HepG2 (cell line): ENCODE measurements at regions not wholly inside any gene's neighbourhood (a gene's known extent, or its start where the extent isn't known, plus 50 kb on each side); places are given as distances from the start of the nearest gene placed in this dataset.
A peak's percentile ranks its signal among the peaks of the same experiment; 100 is the strongest.

ENCODE experiments used
- ATAC-seq: fragments of 200-7000 bp; cut with Tn5 transposase; 3 replicates; pipeline ENCODE4 v1.9.1; 2020; ENCODE audit warnings: mild to moderate bottlenecking, moderate library complexity
- BruUV-seq: library from RNA; stranded (reverse); fragments of 400-500 nt; replicated peaks from 2 replicates; lab custom pipeline; 2021; lab: Mats Ljungman, UMichigan
- CTCF ChIA-PET: fragments of 300-600 bp; formaldehyde crosslinking; extraction: SDS; loops from one replicate; lab custom pipeline; 2021; ENCODE audit warnings: low total read pairs, inconsistent platforms, low intra/inter-chr PET ratio; lab: Yijun Ruan, JAX
- POLR2A ChIA-PET: fragments of 350-600 bp; sonication (Branson Sonifier 250); formaldehyde crosslinking; loops from one replicate; lab custom pipeline; 2020; ENCODE audit warnings: antibody characterized with exemption, inconsistent platforms; lab: Yijun Ruan, JAX
- DNase-seq: peaks from one replicate; pipeline ENCODE4 v3.0.0-alpha.2; 2015; ENCODE audit warnings: low spot score
- FAIRE-seq: peaks from 3 replicates; lab custom pipeline; 2011; peaks lifted over from hg19 to GRCh38; lab: Jason Lieb, UNC
- H2AFZ ChIP-seq: one replicate; pipeline ENCODE4 v1.6.1; 2011; ENCODE audit warnings: low read length, inconsistent platforms
- H3K27ac ChIP-seq: fragments of 300-600 bp; 3 replicates; pipeline ENCODE4 v1.8.0; 2011; ENCODE audit warnings: mixed run types, mild to moderate bottlenecking, mixed read lengths, low read length, inconsistent platforms; ENCODE audit not compliant: insufficient read depth; ENCODE audit errors: extremely low read length
- H3K27me3 ChIP-seq, 2 experiments: fragments of 200-600 bp in 1 of 2; 2 replicates in 1 of 2; 3 replicates in 1 of 2; pipeline versions ENCODE4 v1.6.0 to v1.8.0; 2011; ENCODE audit warnings: low read length in 2 of 2, mild to moderate bottlenecking in 2 of 2, moderate library complexity in 2 of 2, inconsistent platforms in 1 of 2; ENCODE audit not compliant: insufficient read depth in 2 of 2, control insufficient read depth in 1 of 2
- H3K36me3 ChIP-seq, 2 experiments: fragments of 200-600 bp in 1 of 2; replicated peaks in 1 of 2; 2 replicates in 1 of 2; 3 replicates in 1 of 2; pipeline versions ENCODE4 v1.5.1 to v1.8.0; 2011; ENCODE audit warnings: low read length in 2 of 2, inconsistent platforms in 1 of 2; ENCODE audit not compliant: insufficient read depth in 2 of 2, control insufficient read depth in 1 of 2
- H3K4me1 ChIP-seq: 2 replicates; pipeline ENCODE4 v1.5.1; 2012; ENCODE audit warnings: low read length, inconsistent platforms; ENCODE audit not compliant: insufficient read depth
- H3K4me2 ChIP-seq: 2 replicates; pipeline ENCODE4 v1.6.0; 2011; ENCODE audit warnings: low read depth, low read length, inconsistent platforms
- H3K4me3 ChIP-seq, 3 experiments: fragments of 200-600 bp in 1 of 3; sonication (generic), shearing (Covaris generic) in 1 of 3; replicated peaks in 1 of 3; 2 replicates each; pipeline ENCODE4 v1.5.1; 2011 to 2016; ENCODE audit warnings: low read length in 3 of 3, inconsistent platforms in 2 of 3, low read depth in 2 of 3, mild to moderate bottlenecking in 2 of 3, control low read depth in 1 of 3, mixed read lengths in 1 of 3; ENCODE audit not compliant: insufficient read depth in 1 of 3
- H3K79me2 ChIP-seq: one replicate; pipeline ENCODE4 v1.6.1; 2011; ENCODE audit warnings: low read length, inconsistent platforms; ENCODE audit not compliant: insufficient read depth
- H3K9ac ChIP-seq: 2 replicates; pipeline ENCODE4 v1.6.0; 2011; ENCODE audit warnings: mild to moderate bottlenecking, low read depth, low read length, inconsistent platforms; ENCODE audit not compliant: insufficient read depth
- H3K9me3 ChIP-seq: 2 replicates; pipeline ENCODE4 v1.5.1; 2012; ENCODE audit warnings: mild to moderate bottlenecking, low read length
- H4K20me1 ChIP-seq: 2 replicates; pipeline ENCODE4 v1.6.0; 2011; ENCODE audit warnings: inconsistent platforms, mild to moderate bottlenecking, low read length, moderate library complexity; ENCODE audit not compliant: insufficient read depth
- ASH2L ChIP-seq: fragments of 300-600, 200-600 bp; sonication (generic); IDR thresholded peaks from 2 replicates; pipeline ENCODE4 v1.7.0; 2017; ENCODE audit warnings: low read depth, mild to moderate bottlenecking, moderate library complexity, mixed read lengths, low read length; ENCODE audit not compliant: insufficient read length
- CREB1 ChIP-seq, 2 experiments: fragments of 450-650 bp in 1 of 2; IDR thresholded peaks; 2 replicates each; pipeline ENCODE4 v1.6.1; 2016 to 2017; ENCODE audit warnings: control low read depth in 1 of 2, mild to moderate bottlenecking in 1 of 2, missing compliant biosample characterization in 1 of 2, missing genetic modification characterization in 1 of 2
- CSRNP2 ChIP-seq: sonication (generic); formaldehyde crosslinking; conservative IDR thresholded peaks from 2 replicates; pipeline ENCODE4 v1.8.0; 2022; ENCODE audit warnings: low read depth, missing genetic modification reagents
- FLYWCH1 ChIP-seq: sonication (generic); formaldehyde crosslinking; IDR thresholded peaks from 2 replicates; pipeline ENCODE4 v1.8.1; 2023; ENCODE audit warnings: mild to moderate bottlenecking, missing genetic modification reagents
- HMG20B ChIP-seq: conservative IDR thresholded peaks from 2 replicates; pipeline ENCODE4 v1.6.1; 2016; ENCODE audit warnings: missing genetic modification reagents, missing compliant biosample characterization
- MXD4 ChIP-seq: IDR thresholded peaks from 2 replicates; pipeline ENCODE4 v1.6.1; 2016; ENCODE audit warnings: mild to moderate bottlenecking, missing biosample characterization, missing genetic modification reagents
- NAIF1 ChIP-seq: sonication (generic); formaldehyde crosslinking; IDR thresholded peaks from 2 replicates; pipeline ENCODE4 v1.5.0; 2020; ENCODE audit warnings: mild to moderate bottlenecking, missing genetic modification reagents, borderline replicate concordance
- NFATC3 ChIP-seq: sonication (generic); formaldehyde crosslinking; IDR thresholded peaks from 2 replicates; pipeline ENCODE4 v1.5.1; 2020; ENCODE audit warnings: mild to moderate bottlenecking, missing genetic modification reagents
- NFE2 ChIP-seq: sonication (generic); formaldehyde crosslinking; IDR thresholded peaks from 2 replicates; pipeline ENCODE4 v1.4.0; 2020; ENCODE audit warnings: missing genetic modification reagents
- PHF8 ChIP-seq: sonication (generic); formaldehyde crosslinking; IDR thresholded peaks from 2 replicates; pipeline ENCODE4 v1.5.0; 2020; ENCODE audit warnings: missing genetic modification reagents
- RNF219 ChIP-seq: sonication (generic); formaldehyde crosslinking; IDR thresholded peaks from 2 replicates; pipeline ENCODE4 v1.5.0; 2020; ENCODE audit warnings: mild to moderate bottlenecking, missing genetic modification reagents
- ZBTB21 ChIP-seq: sonication (generic); formaldehyde crosslinking; IDR thresholded peaks from 2 replicates; pipeline ENCODE4 v1.4.0; 2020; ENCODE audit warnings: missing genetic modification reagents
- ZNF619 ChIP-seq: sonication (generic); formaldehyde crosslinking; IDR thresholded peaks from 2 replicates; pipeline ENCODE4 v1.4.0; 2020; ENCODE audit warnings: mild to moderate bottlenecking, missing genetic modification reagents
- ZNF772 ChIP-seq: sonication (generic); formaldehyde crosslinking; IDR thresholded peaks from 2 replicates; pipeline ENCODE4 v1.5.0; 2020; ENCODE audit warnings: mild to moderate bottlenecking, missing genetic modification reagents
- ZXDC ChIP-seq: sonication (generic); formaldehyde crosslinking; IDR thresholded peaks from 2 replicates; pipeline ENCODE4 v1.5.0; 2020; ENCODE audit warnings: mild to moderate bottlenecking, missing genetic modification reagents
- WGBS: methylation state at CpG from one replicate; pipeline ENCODE4 v1.1.6; 2017; ENCODE audit warnings: low lambda C conversion rate; 5-methylcytosine and 5-hydroxymethylcytosine counted together
- in situ Hi-C: cut with HindIII; loops from 2 replicates; pipeline ENCODE4 v1.10.0; 2017; ENCODE audit warnings: low pct_unique_long_range_greater_than_20kb; ENCODE audit not compliant: extremely low pct_ligation_motif_present
- intact Hi-C: fragments of 100-400 bp; cut with micrococcal nuclease; formaldehyde crosslinking; loops from one replicate; pipeline ENCODE4 v1.10.0; 2022; ENCODE audit not compliant: unreplicated experiment

- no peak overlapping the region for H3K9ac ChIP-seq
- ATAC-seq (no peak), DNase-seq (no peak), FAIRE-seq (no peak)
- H4K20me1 ChIP-seq, result no peaks in the 10 kb centered on the region
- no peak overlapping the region for H3K4me2 ChIP-seq
- intact Hi-C loops, result no loop called here
- WGBS, result 38% methylated on average over 8 of the region's 8 CpGs
- in situ Hi-C loops, result no loop called here
- no peaks in the 10 kb centered on the region for H3K9me3 ChIP-seq
- ChIA-PET POLR2A (no interaction called here), CTCF (no interaction called here)
- H3K27me3 ChIP-seq, result no peaks in the 10 kb centered on the region; a peak in 1 of 5 replicates
- H2AFZ ChIP-seq, result no peak overlapping the region
- H3K79me2 ChIP-seq, result no peaks in the 10 kb centered on the region
- H3K4me3 ChIP-seq, result no peak overlapping the region
- no peaks in the 10 kb centered on the region for H3K36me3 ChIP-seq
- no peak overlapping the region for H3K27ac ChIP-seq
- BruUV-seq, result no TSS peak
- peaks cover 5% of the 10 kb centered on the region; the same call in 1 of the 2 replicates for H3K4me1 ChIP-seq
- no peak for TF ChIP-seq NAIF1
- no peak for TF ChIP-seq ZXDC
- no peak for TF ChIP-seq HMG20B
- TF ChIP-seq ZNF619 (CRISPR knock-in tag), result no peak
- TF ChIP-seq RNF219 (CRISPR knock-in tag), result no peak
- no peak for TF ChIP-seq ZBTB21 (CRISPR knock-in tag)
- TF ChIP-seq FLYWCH1 (CRISPR knock-in tag), result no peak
- no peak for TF ChIP-seq NFE2 (CRISPR knock-in tag)
- no peak for TF ChIP-seq ZNF772 (CRISPR knock-in tag)
- TF ChIP-seq PHF8 (CRISPR knock-in tag), result no peak
- peak; percentile 59 for TF ChIP-seq CREB1 (IDR thresholded peaks at IDR 0.05)
- no peak for TF ChIP-seq CREB1 (CRISPR knock-in tag; IDR thresholded peaks at IDR 0.05)
- TF ChIP-seq CSRNP2 (CRISPR knock-in tag), result no peak
- TF ChIP-seq MXD4 (CRISPR knock-in tag), result no peak
- TF ChIP-seq NFATC3, result no peak
- TF ChIP-seq ASH2L, result no peak
Observed at GRCh38 chr6:154613137-154613676, 102.7 kb upstream of the CNKSR3 start.
